ENCODE measurements at regions not wholly inside any gene's neighbourhood (a gene's known extent, or its start where the extent isn't known, plus 50 kb on each side); places are given as distances from the start of the nearest gene placed in this dataset.
A peak's percentile ranks its signal among the peaks of the same experiment; 100 is the strongest.

DNA sequence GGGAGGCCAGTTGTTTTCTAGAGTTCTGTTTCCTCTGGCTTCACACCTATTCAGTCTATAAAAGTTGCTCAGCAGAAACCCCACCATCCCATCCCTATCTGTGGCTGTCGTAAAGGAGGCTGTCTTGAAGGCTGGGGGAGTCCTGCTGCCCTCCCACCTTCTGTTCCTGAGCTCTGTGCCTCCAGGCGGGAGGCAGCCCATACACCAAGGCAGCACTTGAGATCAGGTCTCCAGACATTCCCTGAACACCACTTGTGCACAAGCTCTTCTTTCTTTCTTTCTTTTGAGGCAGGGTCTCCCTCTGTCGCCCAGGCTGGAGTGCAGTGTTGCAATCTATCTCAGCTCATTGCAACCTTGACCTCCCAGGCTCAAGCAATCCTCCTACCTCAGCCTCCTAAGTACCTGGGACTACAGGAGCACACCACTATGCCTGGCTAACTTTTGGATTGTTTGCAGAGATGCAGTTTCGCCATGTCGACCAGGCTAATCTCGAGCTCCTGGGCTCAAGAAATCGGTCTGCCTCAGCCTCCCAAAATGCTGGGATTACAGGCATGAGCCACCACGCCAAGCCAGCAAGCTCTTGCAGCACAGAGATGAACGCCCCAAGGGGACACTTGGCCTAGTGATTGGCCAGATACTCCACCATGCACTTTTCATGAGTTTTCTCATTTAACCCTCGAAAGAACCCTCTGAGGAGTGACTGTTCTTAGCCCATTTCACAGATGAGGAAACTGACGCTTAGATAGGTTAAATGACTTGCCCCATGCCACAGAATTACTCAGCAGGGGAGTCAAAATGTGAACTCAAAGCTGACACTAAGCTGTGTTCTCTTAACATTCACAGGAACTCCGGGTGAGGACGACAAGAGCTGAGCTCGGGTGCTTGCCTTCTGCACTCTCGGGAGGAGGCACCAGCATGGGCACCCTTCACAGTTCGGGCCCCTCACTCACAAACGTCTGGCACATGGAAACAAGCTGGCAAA, 55.8 kb upstream of the ENPP6 start:
- Histone ChIP-seq H4K20me1 (ENCODE audit: control insufficient read depth, insufficient read depth, low read length, poor library complexity, severe bottlenecking) (no peaks in the 10 kb centered on the region), H3K9ac (ENCODE audit: low read length) (no peak overlapping the region), H3K27ac (ENCODE audit: low read length in 2 of 2) (no peak overlapping the region), H3K4me2 (replicated peaks; ENCODE audit: low read depth, low read length, poor library complexity, severe bottlenecking) (no peak overlapping the region), H3K9me3 (ENCODE audit: control extremely low read depth in 1 of 3, control insufficient read depth in 2 of 3, insufficient read depth in 1 of 3, low read length in 2 of 3) (peaks cover 0 to 9% (median 9%) of the 10 kb centered on the region in 3 donors), H3K4me1 (ENCODE audit: control insufficient read depth in 2 of 2, insufficient read depth in 2 of 2, low read length in 2 of 2) (peaks cover 3 to 13% of the 10 kb centered on the region in 2 donors), H3K36me3 (replicated peaks in 1 of 2; ENCODE audit: control extremely low read depth in 1 of 2, control insufficient read depth in 1 of 2, extremely low read depth in 1 of 2, insufficient read depth in 2 of 2, low read length in 1 of 2) (no peaks in the 10 kb centered on the region), H3K27me3 (replicated peaks in 1 of 4; ENCODE audit: control extremely low read depth in 1 of 4, control insufficient read depth in 3 of 4, insufficient read depth in 4 of 4, low read length in 3 of 4) (no peaks in the 10 kb centered on the region), H3K79me2 (ENCODE audit: control insufficient read depth, insufficient read depth, low read length) (no peaks in the 10 kb centered on the region), H3K4me3 (ENCODE audit: control extremely low read depth in 1 of 5, extremely low read depth in 1 of 5, insufficient read depth in 1 of 5, low read depth in 2 of 5, low read length in 4 of 5) (no peak overlapping the region), H2AFZ (ENCODE audit: insufficient read depth, low read depth, low read length, poor library complexity, severe bottlenecking) (peak overlapping the region; percentile 1)
- TF ChIP-seq EZH2 (IDR thresholded peaks at IDR 0.05; ENCODE audit: borderline replicate concordance, insufficient read depth, low read depth, low read length, poor library complexity, severe bottlenecking) = no peak
- TF ChIP-seq, protein P1, sequence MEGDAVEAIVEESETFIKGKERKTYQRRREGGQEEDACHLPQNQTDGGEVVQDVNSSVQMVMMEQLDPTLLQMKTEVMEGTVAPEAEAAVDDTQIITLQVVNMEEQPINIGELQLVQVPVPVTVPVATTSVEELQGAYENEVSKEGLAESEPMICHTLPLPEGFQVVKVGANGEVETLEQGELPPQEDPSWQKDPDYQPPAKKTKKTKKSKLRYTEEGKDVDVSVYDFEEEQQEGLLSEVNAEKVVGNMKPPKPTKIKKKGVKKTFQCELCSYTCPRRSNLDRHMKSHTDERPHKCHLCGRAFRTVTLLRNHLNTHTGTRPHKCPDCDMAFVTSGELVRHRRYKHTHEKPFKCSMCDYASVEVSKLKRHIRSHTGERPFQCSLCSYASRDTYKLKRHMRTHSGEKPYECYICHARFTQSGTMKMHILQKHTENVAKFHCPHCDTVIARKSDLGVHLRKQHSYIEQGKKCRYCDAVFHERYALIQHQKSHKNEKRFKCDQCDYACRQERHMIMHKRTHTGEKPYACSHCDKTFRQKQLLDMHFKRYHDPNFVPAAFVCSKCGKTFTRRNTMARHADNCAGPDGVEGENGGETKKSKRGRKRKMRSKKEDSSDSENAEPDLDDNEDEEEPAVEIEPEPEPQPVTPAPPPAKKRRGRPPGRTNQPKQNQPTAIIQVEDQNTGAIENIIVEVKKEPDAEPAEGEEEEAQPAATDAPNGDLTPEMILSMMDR (IDR thresholded peaks at IDR 0.05) = no peak
- intact Hi-C loops (cut with micrococcal nuclease) = no loop called here
- no peak for DNase-seq
- peaks cover 22% of the 10 kb centered on the region for H3K4me1 Mint-ChIP-seq
- 83% methylated on average over 16 of the region's 17 CpGs for WGBS (ENCODE audit: insufficient coverage)
- peaks cover 7% of the 10 kb centered on the region for H3K9me3 Mint-ChIP-seq (ENCODE audit: insufficient read depth)
- POLR2A ChIA-PET = no interaction called here
- H3K4me3 Mint-ChIP-seq = no peak overlapping the region
- CTCF ChIA-PET = interaction anchor here (1.2 to 2.3 kb wide), 3 partner anchors 9 to 14 kb away, joined by 3 to 15 read pairs (median 6); no protein-coding TSS in a partner anchor
- ATAC-seq (ENCODE audit: low read depth) = no peak
- no peaks in the 10 kb centered on the region for H3K27me3 Mint-ChIP-seq
- H3K27ac Mint-ChIP-seq = no peak overlapping the region
